HEK293 (cell line): ENCODE measurements at regions not wholly inside any gene's neighbourhood (a gene's known extent, or its start where the extent isn't known, plus 50 kb on each side); places are given as distances from the start of the nearest gene placed in this dataset.

Experiments
- CTCF ChIA-PET: fragments of 350-600 bp; formaldehyde crosslinking; extraction: SDS; loops from one replicate; lab custom pipeline; 2021; ENCODE audit warnings: antibody characterized with exemption; lab: Yijun Ruan, JAX
- POLR2A ChIA-PET: fragments of 300-600 bp; formaldehyde crosslinking; extraction: SDS; loops from one replicate; lab custom pipeline; 2020; ENCODE audit warnings: antibody characterized with exemption, inconsistent platforms; lab: Yijun Ruan, JAX
- H3K27ac ChIP-seq: fragments of 200-500 bp; sonication (Bioruptor generic); 2 replicates; pipeline ENCODE4 v1.5.1; 2014; ENCODE audit warnings: low read depth, low read length, control low read depth, inconsistent platforms; ENCODE audit errors: extremely low read depth
- H3K36me3 ChIP-seq, 2 experiments: fragments of 200-500 bp in 1 of 2; sonication (Bioruptor generic) in 1 of 2; 1 replicate in 1 of 2; 2 replicates in 1 of 2; pipeline ENCODE4 v1.5.1; 2014 to 2017; ENCODE audit warnings: inconsistent platforms in 2 of 2, low read length in 2 of 2; ENCODE audit not compliant: control insufficient read depth in 2 of 2, insufficient read depth in 1 of 2
- H3K4me1 ChIP-seq: fragments of 200-500 bp; sonication (Bioruptor generic); 2 replicates; pipeline ENCODE4 v1.5.1; 2014; ENCODE audit warnings: mild to moderate bottlenecking, low read length, inconsistent platforms; ENCODE audit not compliant: control insufficient read depth, insufficient read depth
- H3K4me3 ChIP-seq: 2 replicates; pipeline ENCODE4 v1.5.1; 2011; ENCODE audit warnings: low read depth, mild to moderate bottlenecking, control low read depth, low read length, moderate library complexity
- H3K9me3 ChIP-seq: fragments of 200-500 bp; sonication (Bioruptor generic); 2 replicates; pipeline ENCODE4 v1.5.1; 2014; ENCODE audit warnings: low read depth, low read length, inconsistent platforms; ENCODE audit not compliant: control insufficient read depth, insufficient read depth
- CTCF ChIP-seq: fragments of 450-650 bp; formaldehyde crosslinking; IDR thresholded peaks from 2 replicates; pipeline ENCODE4 v1.5.1; 2016; ENCODE audit warnings: missing biosample characterization, missing genetic modification characterization
- GLI2 ChIP-seq: fragments of 450-650 bp; formaldehyde crosslinking; IDR thresholded peaks from 2 replicates; pipeline ENCODE4; 2017; ENCODE audit warnings: missing biosample characterization, missing genetic modification characterization, low read depth, borderline replicate concordance
- KLF9 ChIP-seq: fragments of 450-650 bp; formaldehyde crosslinking; IDR thresholded peaks from 2 replicates; pipeline ENCODE4 v1.5.1; 2016; ENCODE audit warnings: missing biosample characterization, missing genetic modification characterization, low read depth
- SP3 ChIP-seq: fragments of 450-650 bp; formaldehyde crosslinking; IDR thresholded peaks from 2 replicates; pipeline ENCODE4 v1.5.1; 2016; ENCODE audit warnings: missing biosample characterization, missing genetic modification characterization
- TCF7L2 ChIP-seq: IDR thresholded peaks from 2 replicates; pipeline ENCODE4 v1.6.1; 2011; ENCODE audit warnings: low read depth, mild to moderate bottlenecking, inconsistent platforms, low read length, moderate library complexity, borderline replicate concordance
- ZNF114 ChIP-seq: fragments of 450-650 bp; formaldehyde crosslinking; IDR thresholded peaks from 2 replicates; pipeline ENCODE4 v1.5.0; 2017; ENCODE audit warnings: missing biosample characterization, missing genetic modification characterization
- ZNF169 ChIP-seq: fragments of 450-650 bp; formaldehyde crosslinking; IDR thresholded peaks from 2 replicates; pipeline ENCODE4 v1.5.1; 2016; ENCODE audit warnings: missing biosample characterization, missing genetic modification characterization
- ZNF2 ChIP-seq: fragments of 450-650 bp; formaldehyde crosslinking; IDR thresholded peaks from 2 replicates; pipeline ENCODE4 v1.5.1; 2016; ENCODE audit warnings: missing biosample characterization, missing genetic modification characterization
- ZNF239 ChIP-seq: fragments of 450-650 bp; formaldehyde crosslinking; IDR thresholded peaks from 2 replicates; pipeline ENCODE4 v1.5.1; 2016; ENCODE audit warnings: missing biosample characterization, missing genetic modification characterization
- ZNF549 ChIP-seq: fragments of 450-650 bp; IDR thresholded peaks from 2 replicates; pipeline ENCODE4 v1.5.1; 2018; ENCODE audit warnings: missing biosample characterization, missing genetic modification characterization, mild to moderate bottlenecking, inconsistent platforms, moderate library complexity
- ZNF561 ChIP-seq: fragments of 450-650 bp; IDR thresholded peaks from 2 replicates; pipeline ENCODE4 v1.5.1; 2018; ENCODE audit warnings: missing biosample characterization, missing genetic modification characterization, borderline replicate concordance
- ZNF571 ChIP-seq: fragments of 450-650 bp; formaldehyde crosslinking; IDR thresholded peaks from 2 replicates; pipeline ENCODE4 v1.5.0; 2017; ENCODE audit warnings: missing biosample characterization, missing genetic modification characterization
- ZNF701 ChIP-seq: fragments of 450-650 bp; formaldehyde crosslinking; IDR thresholded peaks from 2 replicates; pipeline ENCODE4 v1.5.1; 2016; ENCODE audit warnings: missing biosample characterization, missing genetic modification characterization
- ZNF791 ChIP-seq: fragments of 450-650 bp; formaldehyde crosslinking; IDR thresholded peaks from 2 replicates; pipeline ENCODE4 v1.5.1; 2016; ENCODE audit warnings: missing biosample characterization, missing genetic modification characterization
- TF ChIP-seq, protein P1 (sequence below): fragments of 450-650 bp; formaldehyde crosslinking; IDR thresholded peaks from 2 replicates; pipeline ENCODE4 v1.5.1; 2016; ENCODE audit warnings: missing biosample characterization, missing genetic modification characterization
- TF ChIP-seq, protein P2 (sequence below): fragments of 450-650 bp; formaldehyde crosslinking; IDR thresholded peaks from 2 replicates; pipeline ENCODE4 v1.5.1; 2016; ENCODE audit warnings: missing biosample characterization, missing genetic modification characterization
- TF ChIP-seq, protein P3 (sequence below): fragments of 450-650 bp; formaldehyde crosslinking; IDR thresholded peaks from 2 replicates; pipeline ENCODE4 v1.5.1; 2016; ENCODE audit warnings: missing biosample characterization, missing genetic modification characterization
- TF ChIP-seq, protein P4 (sequence below): fragments of 450-650 bp; formaldehyde crosslinking; IDR thresholded peaks from 2 replicates; pipeline ENCODE4 v1.5.1; 2017; ENCODE audit warnings: missing biosample characterization, missing genetic modification characterization
- TF ChIP-seq, protein P5 (sequence below): fragments of 450-650 bp; IDR thresholded peaks from 2 replicates; pipeline ENCODE4 v1.5.1; 2018; ENCODE audit warnings: missing biosample characterization, mild to moderate bottlenecking, missing genetic modification characterization
- TF ChIP-seq, protein P6 (sequence below): fragments of 450-650 bp; formaldehyde crosslinking; IDR thresholded peaks from 2 replicates; pipeline ENCODE4 v1.5.1; 2016; ENCODE audit warnings: missing biosample characterization, missing genetic modification characterization

DNA sequence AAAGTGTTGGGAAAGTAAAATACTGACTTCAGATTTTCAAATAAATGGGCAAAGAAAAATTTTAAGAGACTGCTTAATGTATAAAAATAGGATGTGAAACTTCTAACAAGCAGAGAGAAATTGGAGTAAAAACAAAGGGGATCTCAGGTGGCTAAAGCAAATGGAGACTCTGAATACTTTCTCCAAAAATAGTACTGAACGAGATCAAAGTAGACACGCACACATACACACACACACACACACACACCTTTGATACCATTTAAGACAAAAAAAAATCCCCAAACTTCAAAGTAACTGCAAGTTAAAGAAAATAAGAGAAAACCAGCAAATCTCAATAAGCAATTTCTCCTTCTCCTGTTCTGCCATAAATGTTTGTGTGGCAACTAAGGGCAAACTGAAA lies 307.3 kb downstream of the CRPPA start:
- H3K27ac ChIP-seq, result no peak overlapping the region
- H3K9me3 ChIP-seq, result no peaks in the 10 kb centered on the region
- TF ChIP-seq SP3 (tag by site-specific recombination) (no peak), KLF9 (tag by site-specific recombination) (no peak), TCF7L2 (no peak), ZNF169 (no peak), ZNF571 (tag by site-specific recombination) (no peak), ZNF549 (tag by site-specific recombination) (no peak), ZNF2 (tag by site-specific recombination) (no peak), ZNF239 (tag by site-specific recombination) (no peak), ZNF114 (no peak), CTCF (no peak), ZNF701 (no peak), GLI2 (tag by site-specific recombination) (no peak), ZNF791 (tag by site-specific recombination) (no peak), ZNF561 (no peak)
- TF ChIP-seq, protein P1, sequence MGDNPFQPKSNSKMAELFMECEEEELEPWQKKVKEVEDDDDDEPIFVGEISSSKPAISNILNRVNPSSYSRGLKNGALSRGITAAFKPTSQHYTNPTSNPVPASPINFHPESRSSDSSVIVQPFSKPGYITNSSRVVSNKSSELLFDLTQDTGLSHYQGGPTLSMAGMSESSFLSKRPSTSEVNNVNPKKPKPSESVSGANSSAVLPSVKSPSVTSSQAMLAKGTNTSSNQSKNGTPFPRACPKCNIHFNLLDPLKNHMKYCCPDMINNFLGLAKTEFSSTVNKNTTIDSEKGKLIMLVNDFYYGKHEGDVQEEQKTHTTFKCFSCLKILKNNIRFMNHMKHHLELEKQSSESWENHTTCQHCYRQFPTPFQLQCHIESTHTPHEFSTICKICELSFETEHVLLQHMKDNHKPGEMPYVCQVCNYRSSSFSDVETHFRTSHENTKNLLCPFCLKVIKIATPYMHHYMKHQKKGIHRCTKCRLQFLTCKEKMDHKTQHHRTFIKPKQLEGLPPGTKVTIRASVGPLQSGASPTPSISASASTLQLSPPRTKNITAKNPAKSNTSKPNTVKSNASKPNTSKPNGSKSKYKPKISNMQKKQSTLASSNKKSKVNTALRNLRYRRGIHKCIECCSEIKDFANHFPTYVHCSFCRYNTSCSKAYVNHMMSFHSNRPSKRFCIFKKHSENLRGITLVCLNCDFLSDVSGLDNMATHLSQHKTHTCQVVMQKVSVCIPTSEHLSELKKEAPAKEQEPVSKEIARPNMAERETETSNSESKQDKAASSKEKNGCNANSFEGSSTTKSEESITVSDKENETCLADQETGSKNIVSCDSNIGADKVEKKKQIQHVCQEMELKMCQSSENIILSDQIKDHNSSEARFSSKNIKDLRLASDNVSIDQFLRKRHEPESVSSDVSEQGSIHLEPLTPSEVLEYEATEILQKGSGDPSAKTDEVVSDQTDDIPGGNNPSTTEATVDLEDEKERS, result no peak
- TF ChIP-seq, protein P2, sequence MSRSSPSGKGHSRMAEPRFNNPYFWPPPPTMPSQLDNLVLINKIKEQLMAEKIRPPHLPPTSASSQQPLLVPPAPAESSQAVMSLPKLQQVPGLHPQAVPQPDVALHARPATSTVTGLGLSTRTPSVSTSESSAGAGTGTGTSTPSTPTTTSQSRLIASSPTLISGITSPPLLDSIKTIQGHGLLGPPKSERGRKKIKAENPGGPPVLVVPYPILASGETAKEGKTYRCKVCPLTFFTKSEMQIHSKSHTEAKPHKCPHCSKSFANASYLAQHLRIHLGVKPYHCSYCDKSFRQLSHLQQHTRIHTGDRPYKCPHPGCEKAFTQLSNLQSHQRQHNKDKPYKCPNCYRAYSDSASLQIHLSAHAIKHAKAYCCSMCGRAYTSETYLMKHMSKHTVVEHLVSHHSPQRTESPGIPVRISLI (tag by site-specific recombination), result no peak
- TF ChIP-seq, protein P3, sequence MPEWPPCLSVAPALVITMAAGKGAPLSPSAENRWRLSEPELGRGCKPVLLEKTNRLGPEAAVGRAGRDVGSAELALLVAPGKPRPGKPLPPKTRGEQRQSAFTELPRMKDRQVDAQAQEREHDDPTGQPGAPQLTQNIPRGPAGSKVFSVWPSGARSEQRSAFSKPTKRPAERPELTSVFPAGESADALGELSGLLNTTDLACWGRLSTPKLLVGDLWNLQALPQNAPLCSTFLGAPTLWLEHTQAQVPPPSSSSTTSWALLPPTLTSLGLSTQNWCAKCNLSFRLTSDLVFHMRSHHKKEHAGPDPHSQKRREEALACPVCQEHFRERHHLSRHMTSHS (tag by site-specific recombination), result no peak
- TF ChIP-seq, protein P4, sequence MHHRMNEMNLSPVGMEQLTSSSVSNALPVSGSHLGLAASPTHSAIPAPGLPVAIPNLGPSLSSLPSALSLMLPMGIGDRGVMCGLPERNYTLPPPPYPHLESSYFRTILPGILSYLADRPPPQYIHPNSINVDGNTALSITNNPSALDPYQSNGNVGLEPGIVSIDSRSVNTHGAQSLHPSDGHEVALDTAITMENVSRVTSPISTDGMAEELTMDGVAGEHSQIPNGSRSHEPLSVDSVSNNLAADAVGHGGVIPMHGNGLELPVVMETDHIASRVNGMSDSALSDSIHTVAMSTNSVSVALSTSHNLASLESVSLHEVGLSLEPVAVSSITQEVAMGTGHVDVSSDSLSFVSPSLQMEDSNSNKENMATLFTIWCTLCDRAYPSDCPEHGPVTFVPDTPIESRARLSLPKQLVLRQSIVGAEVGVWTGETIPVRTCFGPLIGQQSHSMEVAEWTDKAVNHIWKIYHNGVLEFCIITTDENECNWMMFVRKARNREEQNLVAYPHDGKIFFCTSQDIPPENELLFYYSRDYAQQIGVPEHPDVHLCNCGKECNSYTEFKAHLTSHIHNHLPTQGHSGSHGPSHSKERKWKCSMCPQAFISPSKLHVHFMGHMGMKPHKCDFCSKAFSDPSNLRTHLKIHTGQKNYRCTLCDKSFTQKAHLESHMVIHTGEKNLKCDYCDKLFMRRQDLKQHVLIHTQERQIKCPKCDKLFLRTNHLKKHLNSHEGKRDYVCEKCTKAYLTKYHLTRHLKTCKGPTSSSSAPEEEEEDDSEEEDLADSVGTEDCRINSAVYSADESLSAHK, result no peak
- TF ChIP-seq, protein P5, sequence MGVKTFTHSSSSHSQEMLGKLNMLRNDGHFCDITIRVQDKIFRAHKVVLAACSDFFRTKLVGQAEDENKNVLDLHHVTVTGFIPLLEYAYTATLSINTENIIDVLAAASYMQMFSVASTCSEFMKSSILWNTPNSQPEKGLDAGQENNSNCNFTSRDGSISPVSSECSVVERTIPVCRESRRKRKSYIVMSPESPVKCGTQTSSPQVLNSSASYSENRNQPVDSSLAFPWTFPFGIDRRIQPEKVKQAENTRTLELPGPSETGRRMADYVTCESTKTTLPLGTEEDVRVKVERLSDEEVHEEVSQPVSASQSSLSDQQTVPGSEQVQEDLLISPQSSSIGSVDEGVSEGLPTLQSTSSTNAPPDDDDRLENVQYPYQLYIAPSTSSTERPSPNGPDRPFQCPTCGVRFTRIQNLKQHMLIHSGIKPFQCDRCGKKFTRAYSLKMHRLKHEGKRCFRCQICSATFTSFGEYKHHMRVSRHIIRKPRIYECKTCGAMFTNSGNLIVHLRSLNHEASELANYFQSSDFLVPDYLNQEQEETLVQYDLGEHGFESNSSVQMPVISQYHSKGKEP (tag by site-specific recombination), result no peak
- TF ChIP-seq, protein P6, sequence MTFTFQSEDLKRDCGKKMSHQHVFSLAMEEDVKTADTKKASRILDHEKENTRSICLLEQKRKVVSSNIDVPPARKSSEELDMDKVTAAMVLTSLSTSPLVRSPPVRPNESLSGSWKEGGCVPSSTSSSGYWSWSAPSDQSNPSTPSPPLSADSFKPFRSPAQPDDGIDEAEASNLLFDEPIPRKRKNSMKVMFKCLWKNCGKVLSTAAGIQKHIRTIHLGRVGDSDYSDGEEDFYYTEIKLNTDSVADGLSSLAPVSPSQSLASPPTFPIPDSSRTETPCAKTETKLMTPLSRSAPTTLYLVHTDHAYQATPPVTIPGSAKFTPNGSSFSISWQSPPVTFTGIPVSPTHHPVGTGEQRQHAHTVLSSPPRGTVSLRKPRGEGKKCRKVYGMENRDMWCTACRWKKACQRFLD (tag by site-specific recombination), result no peak
- ChIA-PET POLR2A (no interaction called here), CTCF (interaction anchor here (0.6 to 1.1 kb wide), 6 partner anchors 10 to 1766 kb away, joined by 3 to 14 read pairs (median 3); no protein-coding TSS in a partner anchor)
- no peaks in the 10 kb centered on the region for H3K36me3 ChIP-seq
- no peaks in the 10 kb centered on the region for H3K4me1 ChIP-seq
- H3K4me3 ChIP-seq, result no peak overlapping the region
